DND-41 (cell line): ENCODE measurements at regions not wholly inside any gene's neighbourhood (a gene's known extent, or its start where the extent isn't known, plus 50 kb on each side); places are given as distances from the start of the nearest gene placed in this dataset.

ENCODE experiments used
- ATAC-seq: fragments of 200-7000 bp; cut with Tn5 transposase; 3 replicates; pipeline ENCODE4 v1.9.1; 2021; ENCODE audit warnings: low read depth; ENCODE audit not compliant: insufficient read depth
- DNase-seq: peaks from one replicate; pipeline ENCODE4 v3.0.0-alpha.2; 2020
- H2AFZ ChIP-seq: 2 replicates; pipeline ENCODE4 v1.6.0; 2012; ENCODE audit warnings: low read depth, low read length
- H3K27ac ChIP-seq: 2 replicates; pipeline ENCODE4 v1.5.1; 2012; ENCODE audit warnings: low read length, inconsistent platforms
- H3K27me3 ChIP-seq: fragments of 200-600 bp; sonication (generic); 2 replicates; pipeline ENCODE4 v1.6.0; 2012; ENCODE audit warnings: low read length, mild to moderate bottlenecking, inconsistent platforms; ENCODE audit not compliant: insufficient read depth, poor library complexity
- H3K36me3 ChIP-seq: 2 replicates; pipeline ENCODE4 v1.5.1; 2012; ENCODE audit warnings: low read length, inconsistent platforms; ENCODE audit not compliant: insufficient read depth
- H3K4me1 ChIP-seq: 2 replicates; pipeline ENCODE4 v1.5.1; 2012; ENCODE audit warnings: mild to moderate bottlenecking, low read length; ENCODE audit not compliant: insufficient read depth
- H3K4me2 ChIP-seq: 2 replicates; pipeline ENCODE4 v1.6.0; 2012; ENCODE audit warnings: mild to moderate bottlenecking, moderate library complexity, low read length, inconsistent platforms; ENCODE audit not compliant: insufficient read depth
- H3K4me3 ChIP-seq, 2 experiments: fragments of 200-600 bp in 1 of 2; shearing (Covaris generic) in 1 of 2; 2 replicates each; pipeline ENCODE4 v1.5.1; 2012 to 2016; ENCODE audit warnings: inconsistent platforms in 2 of 2, low read length in 2 of 2, mild to moderate bottlenecking in 2 of 2, low read depth in 1 of 2, moderate library complexity in 1 of 2
- H3K79me2 ChIP-seq: 2 replicates; pipeline ENCODE4 v1.6.0; 2012; ENCODE audit warnings: low read length, inconsistent platforms; ENCODE audit not compliant: insufficient read depth
- H3K9ac ChIP-seq: 2 replicates; pipeline ENCODE4 v1.6.0; 2012; ENCODE audit warnings: low read depth, mild to moderate bottlenecking, inconsistent platforms, low read length, moderate library complexity
- H3K9me3 ChIP-seq: 2 replicates; pipeline ENCODE4 v1.5.1; 2012; ENCODE audit warnings: low read length, moderate library complexity, mild to moderate bottlenecking, inconsistent platforms; ENCODE audit not compliant: insufficient read depth, severe bottlenecking
- H4K20me1 ChIP-seq: 2 replicates; pipeline ENCODE4 v1.6.0; 2012; ENCODE audit warnings: low read length; ENCODE audit not compliant: insufficient read depth
- EZH2 ChIP-seq: IDR thresholded peaks from 3 replicates; pipeline ENCODE4 v1.6.1; 2012; ENCODE audit warnings: borderline replicate concordance, low read depth, mild to moderate bottlenecking, moderate library complexity, low read length, inconsistent platforms; ENCODE audit not compliant: severe bottlenecking
- TF ChIP-seq, protein P1 (sequence below): IDR thresholded peaks from 2 replicates; pipeline ENCODE4 v1.5.1; 2012; ENCODE audit warnings: borderline replicate concordance, low read length, moderate library complexity, mild to moderate bottlenecking; ENCODE audit not compliant: poor library complexity, severe bottlenecking; ENCODE audit errors: extremely low read depth

DNA sequence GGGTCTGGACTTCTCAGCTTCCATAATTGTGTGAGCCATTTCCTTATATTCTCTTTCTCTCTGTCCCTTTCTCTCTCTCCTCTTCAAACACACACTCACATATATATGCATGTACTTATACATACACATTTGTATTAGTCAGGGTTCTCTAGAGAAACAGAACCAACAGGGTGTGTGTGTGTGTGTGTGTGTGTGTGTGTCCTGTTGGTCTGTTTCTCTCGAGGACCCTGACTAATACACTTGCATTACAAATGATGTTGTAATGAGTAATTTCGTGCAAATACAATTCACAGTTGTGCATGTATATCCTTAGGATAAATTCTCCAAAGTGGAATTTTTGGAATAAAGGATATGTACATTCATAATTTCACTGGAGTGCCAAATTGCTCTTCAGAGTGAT, 115.3 kb downstream of the NPIPB5 start:
- no peak overlapping the region for H3K4me3 ChIP-seq
- H3K27me3 ChIP-seq = peaks cover 9% of the 10 kb centered on the region
- TF ChIP-seq, protein P1, sequence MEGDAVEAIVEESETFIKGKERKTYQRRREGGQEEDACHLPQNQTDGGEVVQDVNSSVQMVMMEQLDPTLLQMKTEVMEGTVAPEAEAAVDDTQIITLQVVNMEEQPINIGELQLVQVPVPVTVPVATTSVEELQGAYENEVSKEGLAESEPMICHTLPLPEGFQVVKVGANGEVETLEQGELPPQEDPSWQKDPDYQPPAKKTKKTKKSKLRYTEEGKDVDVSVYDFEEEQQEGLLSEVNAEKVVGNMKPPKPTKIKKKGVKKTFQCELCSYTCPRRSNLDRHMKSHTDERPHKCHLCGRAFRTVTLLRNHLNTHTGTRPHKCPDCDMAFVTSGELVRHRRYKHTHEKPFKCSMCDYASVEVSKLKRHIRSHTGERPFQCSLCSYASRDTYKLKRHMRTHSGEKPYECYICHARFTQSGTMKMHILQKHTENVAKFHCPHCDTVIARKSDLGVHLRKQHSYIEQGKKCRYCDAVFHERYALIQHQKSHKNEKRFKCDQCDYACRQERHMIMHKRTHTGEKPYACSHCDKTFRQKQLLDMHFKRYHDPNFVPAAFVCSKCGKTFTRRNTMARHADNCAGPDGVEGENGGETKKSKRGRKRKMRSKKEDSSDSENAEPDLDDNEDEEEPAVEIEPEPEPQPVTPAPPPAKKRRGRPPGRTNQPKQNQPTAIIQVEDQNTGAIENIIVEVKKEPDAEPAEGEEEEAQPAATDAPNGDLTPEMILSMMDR = no peak
- no peak for TF ChIP-seq EZH2
- no peak overlapping the region for H2AFZ ChIP-seq
- DNase-seq = no peak
- no peaks in the 10 kb centered on the region for H3K9me3 ChIP-seq
- ATAC-seq = no peak
- no peak overlapping the region for H3K4me2 ChIP-seq
- no peaks in the 10 kb centered on the region for H3K79me2 ChIP-seq
- H4K20me1 ChIP-seq = no peaks in the 10 kb centered on the region
- no peak overlapping the region for H3K27ac ChIP-seq
- no peaks in the 10 kb centered on the region for H3K36me3 ChIP-seq
- H3K4me1 ChIP-seq = no peaks in the 10 kb centered on the region
- H3K9ac ChIP-seq = no peak overlapping the region

GRCh38 chr16:22627043-22627442, 116.4 kb downstream of the NPIPB5 start:
- Histone ChIP-seq H3K4me1 (no peaks in the 10 kb centered on the region), H3K27ac (no peak overlapping the region), H3K9me3 (no peaks in the 10 kb centered on the region), H3K36me3 (no peaks in the 10 kb centered on the region), H3K9ac (no peak overlapping the region), H3K4me3 (no peak overlapping the region), H3K79me2 (no peaks in the 10 kb centered on the region), H2AFZ (no peak overlapping the region), H3K27me3 (peaks cover 9% of the 10 kb centered on the region), H3K4me2 (no peak overlapping the region), H4K20me1 (no peaks in the 10 kb centered on the region)
- no peak for DNase-seq
- ATAC-seq = no peak
- TF ChIP-seq EZH2 = no peak
- TF ChIP-seq, protein P1 = no peak

- peaks cover 4% of the 10 kb centered on the region for H3K27me3 ChIP-seq
- no peak overlapping the region for H3K27ac ChIP-seq
- no peak overlapping the region for H3K4me2 ChIP-seq
- no peaks in the 10 kb centered on the region for H3K79me2 ChIP-seq
- H3K9ac ChIP-seq = no peak overlapping the region
- ATAC-seq (no peak), DNase-seq (no peak)
- no peak for TF ChIP-seq EZH2
- TF ChIP-seq, protein P1 = no peak
- H3K36me3 ChIP-seq = no peaks in the 10 kb centered on the region
- no peak overlapping the region for H3K4me3 ChIP-seq
- H3K9me3 ChIP-seq = no peaks in the 10 kb centered on the region
- no peaks in the 10 kb centered on the region for H3K4me1 ChIP-seq
- H2AFZ ChIP-seq = no peak overlapping the region
- no peaks in the 10 kb centered on the region for H4K20me1 ChIP-seq
Measured at GRCh38 chr16:22628994-22629393, 118.3 kb downstream of the NPIPB5 start.

DNA sequence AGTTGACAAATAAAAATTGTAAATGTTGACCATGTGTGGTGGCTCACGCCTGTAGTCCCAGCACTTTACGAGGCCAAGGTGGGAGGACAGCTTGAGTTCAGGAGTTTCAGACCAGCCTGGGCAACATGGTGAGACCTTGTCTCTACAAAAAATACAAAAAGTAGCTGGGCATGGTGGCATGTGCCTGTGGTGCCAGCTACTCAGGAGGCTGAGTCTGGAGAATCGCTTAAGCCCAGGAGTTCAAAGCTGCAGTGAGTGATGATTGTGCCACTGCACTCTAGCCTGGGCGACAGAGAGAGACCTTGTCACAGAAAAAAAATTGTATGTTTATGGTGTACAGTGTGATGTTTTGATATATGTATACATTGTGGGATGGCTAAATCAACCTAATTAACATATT, 119.6 kb downstream of the NPIPB5 start:
- H3K4me2 ChIP-seq = no peak overlapping the region
- no peaks in the 10 kb centered on the region for H3K4me1 ChIP-seq
- H3K36me3 ChIP-seq = no peaks in the 10 kb centered on the region
- H3K27me3 ChIP-seq = peaks cover 5% of the 10 kb centered on the region
- DNase-seq (no peak), ATAC-seq (no peak)
- no peak overlapping the region for H2AFZ ChIP-seq
- H3K79me2 ChIP-seq = no peaks in the 10 kb centered on the region
- H4K20me1 ChIP-seq = no peaks in the 10 kb centered on the region
- no peak overlapping the region for H3K9ac ChIP-seq
- H3K27ac ChIP-seq = no peak overlapping the region
- TF ChIP-seq, protein P1 = no peak
- TF ChIP-seq EZH2 = no peak
- no peaks in the 10 kb centered on the region for H3K9me3 ChIP-seq
- H3K4me3 ChIP-seq = no peak overlapping the region
